ENCODE measurements at regions not wholly inside any gene's neighbourhood (a gene's known extent, or its start where the extent isn't known, plus 50 kb on each side); places are given as distances from the start of the nearest gene placed in this dataset.
A peak's percentile ranks its signal among the peaks of the same experiment; 100 is the strongest.

DNA sequence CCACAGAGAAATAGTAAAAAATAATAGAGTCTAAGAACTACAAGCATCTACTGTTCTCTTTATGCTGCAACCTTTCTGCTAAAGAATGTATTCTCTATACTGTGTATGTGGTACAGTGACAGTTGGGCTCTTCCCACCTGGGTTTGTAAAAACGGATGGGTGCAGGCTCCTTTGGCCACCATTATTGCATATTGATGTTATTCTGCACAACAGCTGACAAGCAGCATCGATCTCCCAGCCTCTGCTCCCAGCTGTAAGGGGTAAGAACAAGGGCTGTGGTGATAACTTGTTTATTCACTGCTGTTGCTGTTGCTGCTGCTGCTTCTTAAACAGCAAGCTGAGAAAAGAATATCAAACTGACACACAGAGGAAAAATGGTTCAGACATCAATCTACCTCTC lies 56.1 kb downstream of the KCNRG start:
- DNase-seq (ENCODE audit: low read depth, low spot score), result no peak

DNA sequence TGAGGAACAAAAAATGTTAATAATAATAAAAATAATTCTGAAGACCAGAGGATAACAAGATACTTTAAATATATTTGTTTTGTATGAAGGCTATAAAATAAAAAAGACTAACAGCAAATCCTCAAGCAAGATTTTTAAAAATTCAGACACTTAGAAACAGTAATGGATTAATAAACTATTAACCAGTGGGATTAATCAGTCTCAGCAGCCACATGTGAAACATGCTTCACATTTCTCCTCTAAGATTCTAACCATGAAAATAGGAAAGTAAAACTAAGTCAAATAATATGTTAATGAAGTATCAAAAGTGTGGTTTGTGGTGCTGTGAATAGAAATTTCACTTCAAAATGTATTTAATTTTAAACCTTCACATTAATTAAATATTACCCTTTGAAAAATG lies 57.4 kb downstream of the KCNRG start:
- DNase-seq (ENCODE audit: low read depth, low spot score), result no peak

DNA sequence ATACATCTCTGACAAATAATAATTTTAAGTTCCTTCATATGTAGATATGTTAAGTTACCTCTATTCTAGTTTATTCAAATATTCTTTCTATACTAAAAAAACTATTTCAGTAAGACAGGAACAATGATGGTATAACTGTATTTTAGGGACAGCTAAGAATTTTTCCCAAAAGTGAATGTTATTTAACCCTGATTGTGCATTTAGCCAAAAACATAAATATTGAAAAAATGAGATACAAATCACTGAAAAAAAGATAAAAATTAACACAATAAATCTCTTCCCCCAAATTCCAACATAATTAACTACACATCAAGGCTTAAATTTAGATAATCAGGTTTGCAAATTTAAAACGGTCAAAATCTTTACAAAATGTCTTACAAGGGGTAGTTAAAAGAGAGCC lies 58.1 kb downstream of the KCNRG start:
- no peak for DNase-seq (ENCODE audit: low read depth, low spot score)

DNA sequence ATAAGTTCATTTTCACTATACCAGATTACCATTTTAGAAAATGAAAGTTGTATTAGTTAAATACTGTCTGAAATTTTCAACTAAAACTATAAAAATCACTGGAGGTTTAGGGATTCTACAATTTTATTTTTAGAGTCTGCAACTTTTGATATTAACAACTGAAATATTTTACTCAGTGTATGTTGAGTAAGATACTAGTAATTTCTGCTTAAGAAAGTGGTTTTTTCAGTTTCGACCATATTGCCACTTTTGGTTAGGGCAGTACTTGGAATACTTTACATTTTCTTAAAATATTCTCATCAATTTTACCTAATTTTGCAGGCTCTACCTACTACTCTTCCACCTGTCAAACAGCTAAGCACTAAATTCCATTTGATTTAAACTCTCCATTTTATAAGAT lies 59.6 kb downstream of the KCNRG start:
- no peak for DNase-seq (ENCODE audit: low read depth, low spot score)

DNA sequence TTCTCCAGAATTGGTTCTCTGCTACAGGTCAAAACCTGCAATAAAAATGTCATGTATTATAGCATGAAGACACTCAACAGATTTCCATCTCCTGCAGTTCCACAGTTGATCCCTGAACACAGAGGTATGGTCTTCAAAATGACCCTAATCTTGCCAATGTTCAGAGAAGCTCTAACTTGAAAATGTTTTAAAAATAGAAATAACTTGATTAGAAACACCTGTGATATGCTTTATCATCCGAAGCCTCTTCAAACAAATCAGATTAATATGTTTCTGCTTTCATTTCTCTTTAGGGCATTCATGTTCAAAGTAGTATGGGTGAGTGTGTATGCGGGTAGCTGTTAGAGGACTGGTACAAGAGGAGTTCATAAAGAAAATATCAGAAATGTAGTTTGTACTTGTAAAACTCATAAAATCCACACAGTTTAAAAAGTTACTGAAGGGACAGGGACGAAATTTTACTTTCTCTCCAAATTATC lies 60.4 kb downstream of the KCNRG start:
- no peak for DNase-seq (ENCODE audit: low read depth, low spot score)

DNA sequence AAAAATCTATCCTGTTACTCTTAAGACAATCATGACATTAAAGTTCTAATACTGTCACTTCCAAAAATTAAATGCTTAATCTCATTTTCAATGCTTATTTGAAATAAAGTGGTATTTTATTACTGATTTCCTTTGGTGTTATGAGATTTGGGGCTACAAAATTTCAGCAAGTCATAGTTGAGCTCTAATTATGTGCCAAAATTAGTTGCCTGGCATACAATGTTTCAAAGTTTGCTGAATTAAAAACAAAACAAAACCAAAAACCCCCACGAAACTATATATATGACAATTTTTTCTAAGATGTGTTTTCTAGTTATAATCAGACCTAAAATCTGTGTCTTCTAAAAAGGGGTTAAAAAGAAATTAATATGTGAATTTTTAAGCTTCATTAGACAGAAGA lies 62.2 kb downstream of the KCNRG start:
- no peak for DNase-seq (ENCODE audit: low read depth, low spot score)

DNA sequence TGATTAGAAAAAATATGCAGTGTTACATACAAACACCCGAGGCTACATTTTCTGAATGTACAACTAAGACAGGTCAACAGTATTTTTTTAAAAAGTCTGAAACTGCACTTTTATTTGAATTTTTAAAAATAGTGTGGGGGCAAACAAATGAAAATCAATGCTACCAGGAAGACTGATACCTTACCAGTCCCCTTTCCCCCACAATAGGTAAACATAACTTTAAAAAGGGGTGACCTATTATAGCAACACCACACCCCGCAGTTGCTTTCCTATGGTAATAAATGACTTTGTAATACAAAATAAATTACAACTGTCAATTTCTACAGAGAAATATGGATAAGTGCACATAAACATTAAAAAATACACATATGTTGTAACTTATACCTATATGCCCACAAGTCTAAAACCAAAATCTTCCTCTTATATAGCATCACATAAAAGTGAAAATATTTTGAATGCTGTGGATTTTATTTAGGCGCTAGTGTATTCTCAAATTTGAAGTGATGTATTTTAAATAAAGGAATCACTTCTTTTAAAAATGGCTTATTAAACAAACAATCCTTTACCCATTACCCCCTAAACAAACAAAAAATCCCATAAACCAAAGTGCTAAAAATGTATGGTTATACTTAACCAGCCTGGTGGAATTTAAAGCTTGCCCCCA lies 63.1 kb downstream of the KCNRG start:
- no peak for DNase-seq (ENCODE audit: low read depth, low spot score)

GRCh38 chr13:50078895-50079654 lies 63.8 kb downstream of the KCNRG start:
- no peak for DNase-seq (ENCODE audit: low read depth, low spot score)

- no peak for DNase-seq (ENCODE audit: low read depth, low spot score)
These were observed 64.5 kb downstream of the KCNRG start for GRCh38 chr13:50079655-50080202.

GRCh38 chr13:50080203-50080910 lies 65.1 kb downstream of the KCNRG start:
- DNase-seq (ENCODE audit: low read depth, low spot score), result peak; percentile 28

- DNase-seq (ENCODE audit: low read depth, low spot score), result peak; percentile 23
These were observed 65.9 kb downstream of the KCNRG start for GRCh38 chr13:50080911-50081678.

- DNase-seq (ENCODE audit: low read depth, low spot score), result peak; percentile 97
These were observed 66.6 kb downstream of the KCNRG start for GRCh38 chr13:50081679-50082425.

DNA sequence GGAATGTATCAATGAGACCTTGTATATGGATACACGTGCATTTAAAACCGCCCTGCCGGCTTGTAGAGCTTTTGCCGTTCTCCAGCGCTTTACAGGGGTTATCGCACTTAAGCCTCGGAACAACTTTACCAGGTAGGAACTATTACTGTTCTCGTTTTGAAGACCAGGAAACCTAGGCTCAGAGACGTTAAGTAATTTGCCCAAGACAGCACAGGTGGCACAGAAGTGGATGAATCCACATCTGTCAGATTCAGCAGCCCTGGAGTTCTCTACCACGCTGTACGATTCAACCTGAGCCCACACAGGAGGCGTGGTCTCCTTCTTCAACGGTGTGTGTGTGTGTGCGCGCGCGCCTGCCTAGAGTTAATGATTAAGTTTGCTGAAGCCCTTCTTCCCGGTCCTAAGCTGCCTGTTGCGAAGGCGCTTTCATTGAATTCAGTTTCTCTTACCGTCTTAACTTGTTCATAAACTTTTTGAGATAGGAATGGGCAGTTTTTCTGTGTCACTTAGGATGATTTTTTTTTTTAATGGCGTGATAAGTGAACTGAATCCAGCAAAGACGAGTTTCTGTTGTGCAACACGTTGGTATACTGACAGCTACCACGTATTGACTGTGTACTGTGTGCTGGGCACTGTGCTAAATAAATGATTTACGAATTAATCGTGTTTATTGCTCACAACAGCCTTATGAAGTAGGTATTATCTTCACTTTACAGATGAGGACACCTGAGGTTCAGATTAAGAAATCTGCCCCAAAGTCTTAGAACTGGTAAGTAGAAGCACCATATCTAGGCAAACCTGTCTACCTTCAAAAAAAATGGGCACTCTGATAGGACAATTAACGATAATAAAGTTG lies 67.4 kb downstream of the KCNRG start:
- peak; percentile 59 for DNase-seq (ENCODE audit: low read depth, low spot score)

- DNase-seq (ENCODE audit: low read depth, low spot score), result no peak
These were observed 69.8 kb downstream of the KCNRG start for GRCh38 chr13:50085063-50085462.

DNA sequence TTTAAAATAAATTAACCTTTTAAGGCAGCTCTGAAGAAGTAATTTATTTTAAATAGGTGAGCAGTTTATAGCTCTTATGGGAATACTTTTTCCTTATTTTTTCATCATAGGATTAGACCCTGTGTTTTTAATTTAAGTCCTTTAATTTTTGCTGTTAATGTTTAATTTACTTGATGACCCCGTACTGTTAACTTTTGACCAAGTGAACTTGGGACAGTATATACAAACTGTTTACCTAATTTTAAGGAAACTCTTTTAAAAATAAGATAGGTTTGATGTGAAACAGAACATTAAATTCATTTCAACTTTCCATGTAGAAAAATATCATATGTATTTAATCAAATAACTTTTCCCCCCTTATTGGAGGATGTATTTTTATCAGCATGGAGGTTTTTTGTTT lies 74.4 kb downstream of the KCNRG start:
- DNase-seq (ENCODE audit: low read depth, low spot score), result no peak

DNA sequence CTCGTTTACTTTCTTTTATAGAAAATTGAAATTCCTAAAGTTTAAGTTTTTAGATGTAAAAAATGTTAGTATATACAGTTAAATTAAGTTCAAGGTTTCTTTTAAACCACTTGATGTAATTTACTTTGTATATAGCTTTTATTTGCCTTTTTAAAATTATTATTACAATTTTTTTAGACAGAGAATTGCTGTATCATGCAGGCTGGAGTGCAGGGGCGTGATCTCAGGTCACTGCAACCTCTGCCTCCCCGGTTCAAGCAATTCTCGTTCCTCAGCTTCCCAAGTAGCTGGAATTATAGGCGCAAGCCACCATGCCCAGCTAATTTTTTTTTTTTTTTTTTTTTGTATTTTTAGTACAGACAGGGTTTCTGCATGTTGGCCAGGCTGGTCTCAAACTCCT lies 75.0 kb downstream of the KCNRG start:
- no peak for DNase-seq (ENCODE audit: low read depth, low spot score)

- DNase-seq (ENCODE audit: low read depth, low spot score), result no peak
These were observed 79.5 kb downstream of the KCNRG start for GRCh38 chr13:50094615-50095293.

DNA sequence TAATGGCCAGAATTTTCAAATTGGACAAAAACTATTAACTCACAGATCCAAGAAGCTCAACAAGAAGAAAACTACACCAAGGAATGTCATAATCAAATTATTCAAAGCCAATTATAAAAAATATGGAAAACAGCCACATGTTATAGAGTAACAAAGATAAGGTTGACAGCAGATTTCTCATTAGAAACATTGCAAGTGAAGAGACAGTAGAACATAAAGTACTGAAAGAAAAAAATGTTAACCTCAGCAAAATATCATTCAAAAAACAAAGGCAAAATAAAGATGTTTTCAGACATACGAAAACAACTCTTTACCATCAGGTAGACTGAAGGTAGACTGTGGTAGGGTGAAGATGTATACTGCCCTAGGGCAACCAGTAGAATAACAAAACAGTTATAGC lies 83.4 kb downstream of the KCNRG start:
- DNase-seq (ENCODE audit: low read depth, low spot score), result no peak

GRCh38 chr13:50099473-50099872 lies 84.2 kb downstream of the KCNRG start:
- no peak for DNase-seq (ENCODE audit: low read depth, low spot score)
